ENCODE measurements at regions not wholly inside any gene's neighbourhood (a gene's known extent, or its start where the extent isn't known, plus 50 kb on each side); places are given as distances from the start of the nearest gene placed in this dataset.

DNA sequence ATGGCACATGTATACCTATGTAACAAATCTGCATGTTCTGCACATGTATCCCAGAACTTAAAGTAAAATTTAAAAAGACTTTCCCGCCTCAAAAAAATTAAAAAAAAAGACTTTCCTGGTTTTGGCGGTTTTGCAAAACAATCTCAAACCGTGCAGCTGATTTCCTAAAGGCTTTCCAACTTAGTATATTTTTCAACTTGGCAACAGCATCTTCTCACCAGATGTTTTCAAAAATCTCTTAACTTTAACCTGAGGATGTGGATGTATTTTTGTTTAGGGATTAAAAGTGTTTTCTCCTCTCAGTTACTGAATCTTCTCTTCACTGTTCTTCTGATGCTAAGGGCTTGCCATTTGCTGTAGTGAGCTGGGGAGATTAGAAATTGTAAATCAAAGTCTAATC is 96.5 kb upstream of the PLPP4 start:
- Histone ChIP-seq H3K79me1 (ENCODE audit: insufficient read depth, low read depth, low read length, poor library complexity, severe bottlenecking) (no peaks in the 10 kb centered on the region), H4K20me1 (ENCODE audit: control insufficient read depth, insufficient read depth, insufficient read length) (peaks cover 3% of the 10 kb centered on the region), H2BK5ac (ENCODE audit: insufficient read length, low read length) (no peak overlapping the region), H2BK15ac (ENCODE audit: low read depth, low read length) (no peak overlapping the region), H3K56ac (ENCODE audit: insufficient read length, low read depth, low read length) (no peak overlapping the region), H3K14ac (ENCODE audit: insufficient read depth, low read length) (no peak overlapping the region), H3K79me2 (ENCODE audit: insufficient read depth, low read length) (no peaks in the 10 kb centered on the region), H3T11ph (ENCODE audit: low read length) (no peak overlapping the region), H4K8ac (replicated peaks; ENCODE audit: insufficient read length, low read depth, low read length) (no peak overlapping the region), H3K23ac (ENCODE audit: insufficient read length, low read depth, low read length) (no peak overlapping the region), H3K4me2 (ENCODE audit: insufficient read depth, insufficient read length, low read length) (no peak overlapping the region), H2BK12ac (ENCODE audit: insufficient read length, low read depth, low read length) (no peak overlapping the region), H3K4ac (ENCODE audit: low read depth, low read length) (no peak overlapping the region), H4K91ac (ENCODE audit: insufficient read length, low read depth, low read length) (no peak overlapping the region), H4K5ac (ENCODE audit: insufficient read length, low read depth, low read length) (no peak overlapping the region), H2BK20ac (ENCODE audit: low read depth, low read length, poor library complexity, severe bottlenecking) (no peak overlapping the region), H3K18ac (ENCODE audit: insufficient read length, low read depth, low read length) (no peak overlapping the region), H2BK120ac (ENCODE audit: low read depth, low read length, poor library complexity, severe bottlenecking) (no peak overlapping the region), H3K4me1 (ENCODE audit: insufficient read depth, low read length) (no peaks in the 10 kb centered on the region), H3K27ac (ENCODE audit: insufficient read length, low read depth, low read length) (no peak overlapping the region), H3K9ac (ENCODE audit: extremely low read depth, insufficient read length, low read length) (no peak overlapping the region), H3K23me2 (ENCODE audit: insufficient read length, low read depth, low read length, poor library complexity, severe bottlenecking) (no peaks in the 10 kb centered on the region), H2AK5ac (ENCODE audit: insufficient read length, low read length) (no peak overlapping the region), H2AFZ (ENCODE audit: low read length) (no peak overlapping the region), H3K9me3 (ENCODE audit: control insufficient read depth, low read depth, low read length) (no peaks in the 10 kb centered on the region), H3K27me3 (ENCODE audit: insufficient read depth, low read length) (no peaks in the 10 kb centered on the region)
- peaks cover 0 to 3% of the 10 kb centered on the region in 2 experiments; a peak in 1 of 4 replicates for H3K4me1 Mint-ChIP-seq
- no peak overlapping the region for H3K4me3 Mint-ChIP-seq
- no peaks in the 10 kb centered on the region for H3K36me3 Mint-ChIP-seq (ENCODE audit: insufficient read depth in 1 of 3, low read depth in 3 of 3)
- no peak for DNase-seq
- no peaks in the 10 kb centered on the region for H3K9me3 Mint-ChIP-seq
- no CpG with 5 or more reads among the region's 3 CpGs for WGBS (ENCODE audit: extremely low coverage, insufficient read length, low lambda C conversion rate)
- TF ChIP-seq, protein P1, sequence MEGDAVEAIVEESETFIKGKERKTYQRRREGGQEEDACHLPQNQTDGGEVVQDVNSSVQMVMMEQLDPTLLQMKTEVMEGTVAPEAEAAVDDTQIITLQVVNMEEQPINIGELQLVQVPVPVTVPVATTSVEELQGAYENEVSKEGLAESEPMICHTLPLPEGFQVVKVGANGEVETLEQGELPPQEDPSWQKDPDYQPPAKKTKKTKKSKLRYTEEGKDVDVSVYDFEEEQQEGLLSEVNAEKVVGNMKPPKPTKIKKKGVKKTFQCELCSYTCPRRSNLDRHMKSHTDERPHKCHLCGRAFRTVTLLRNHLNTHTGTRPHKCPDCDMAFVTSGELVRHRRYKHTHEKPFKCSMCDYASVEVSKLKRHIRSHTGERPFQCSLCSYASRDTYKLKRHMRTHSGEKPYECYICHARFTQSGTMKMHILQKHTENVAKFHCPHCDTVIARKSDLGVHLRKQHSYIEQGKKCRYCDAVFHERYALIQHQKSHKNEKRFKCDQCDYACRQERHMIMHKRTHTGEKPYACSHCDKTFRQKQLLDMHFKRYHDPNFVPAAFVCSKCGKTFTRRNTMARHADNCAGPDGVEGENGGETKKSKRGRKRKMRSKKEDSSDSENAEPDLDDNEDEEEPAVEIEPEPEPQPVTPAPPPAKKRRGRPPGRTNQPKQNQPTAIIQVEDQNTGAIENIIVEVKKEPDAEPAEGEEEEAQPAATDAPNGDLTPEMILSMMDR (conservative IDR thresholded peaks at IDR 0.05) = no peak
- no peak overlapping the region for H3K27ac Mint-ChIP-seq
- no peaks in the 10 kb centered on the region; the same call in 1 of the 2 replicates for H3K27me3 Mint-ChIP-seq (ENCODE audit: low read depth)

Data from H9 (cell line).